ENCODE measurements at regions not wholly inside any gene's neighbourhood (a gene's known extent, or its start where the extent isn't known, plus 50 kb on each side); places are given as distances from the start of the nearest gene placed in this dataset.

- no peak for TF ChIP-seq BCLAF1 (IDR thresholded peaks at IDR 0.05)
Observed at GRCh38 chr2:71927757-71928715, 219.6 kb downstream of the CYP26B1 start (continued).

GRCh38 chr2:71926876-71927756 is 220.5 kb downstream of the CYP26B1 start:
- no peaks in the 10 kb centered on the region for H4K20me1 ChIP-seq (ENCODE audit: control insufficient read depth, insufficient read depth)
- no peak overlapping the region for H2AFZ ChIP-seq (ENCODE audit: control insufficient read depth, low read depth, low read length)
- 35% methylated on average over 16 of the region's 16 CpGs for WGBS (ENCODE audit: insufficient coverage, insufficient replicate concordance, low lambda C conversion rate, missing lambda C conversion rate)
- no peak overlapping the region for H3K4me2 ChIP-seq (ENCODE audit: control insufficient read depth, insufficient read depth)
- H3K4me1 ChIP-seq (ENCODE audit: control insufficient read depth, insufficient read depth, low read length): no peaks in the 10 kb centered on the region
- ChIA-PET SMC1A (ENCODE audit: uncharacterized antibody, unreplicated experiment) (interaction anchor here (1.2 kb wide), 1 partner anchor 25 kb away, joined by 3 read pairs; no protein-coding TSS in a partner anchor), CTCF (no interaction called here), RAD21 (ENCODE audit: unreplicated experiment) (no interaction called here), POLR2A (no interaction called here)
- no peak for FAIRE-seq
- H3K4me3 ChIP-seq: no peak overlapping the region
- no peak for DNase-seq (ENCODE audit: low read depth, low spot score)
- H3K9me3 ChIP-seq (replicated peaks; ENCODE audit: control insufficient read depth, insufficient read depth, low read length): no peaks in the 10 kb centered on the region
- no peak for ATAC-seq
- H3K79me2 ChIP-seq (ENCODE audit: control insufficient read depth, insufficient read depth, low read length): no peaks in the 10 kb centered on the region
- intact Hi-C loops (cut with micrococcal nuclease; ENCODE audit: unreplicated experiment): no loop called here
- H3K36me3 ChIP-seq (ENCODE audit: control insufficient read depth in 2 of 2, insufficient read depth in 2 of 2, low read length in 1 of 2): no peaks in the 10 kb centered on the region
- in situ Hi-C loops (cut with MboI): loop anchor here (5.0 kb wide), 2 partner anchors 655 to 820 kb away; no protein-coding TSS in a partner anchor
- H3K9ac ChIP-seq (ENCODE audit: control insufficient read depth, insufficient read depth, low read length): no peak overlapping the region
- H3K27me3 ChIP-seq (replicated peaks in 1 of 2; ENCODE audit: control insufficient read depth in 2 of 2, insufficient read depth in 2 of 2, low read length in 1 of 2): no peaks in the 10 kb centered on the region
- no peak overlapping the region for H3K27ac ChIP-seq (ENCODE audit: control insufficient read depth, insufficient read depth)
- no TSS peak for BruUV-seq (replicated peaks)
- TF ChIP-seq RELA (IDR thresholded peaks at IDR 0.05; ENCODE audit: borderline replicate concordance, partially characterized antibody) (no peak), NRF1 (conservative IDR thresholded peaks at IDR 0.05; ENCODE audit: low read depth, low read length) (no peak), ZNF592 (IDR thresholded peaks at IDR 0.05) (no peak), GATAD2B (conservative IDR thresholded peaks at IDR 0.05; ENCODE audit: low read depth) (no peak), ZBTB40 (IDR thresholded peaks at IDR 0.05; ENCODE audit: borderline replicate concordance) (no peak), RB1 (IDR thresholded peaks at IDR 0.05; ENCODE audit: borderline replicate concordance) (no peak)

Data from GM12878 (cell line).